ENCODE measurements at regions not wholly inside any gene's neighbourhood (a gene's known extent, or its start where the extent isn't known, plus 50 kb on each side); places are given as distances from the start of the nearest gene placed in this dataset.

DNA sequence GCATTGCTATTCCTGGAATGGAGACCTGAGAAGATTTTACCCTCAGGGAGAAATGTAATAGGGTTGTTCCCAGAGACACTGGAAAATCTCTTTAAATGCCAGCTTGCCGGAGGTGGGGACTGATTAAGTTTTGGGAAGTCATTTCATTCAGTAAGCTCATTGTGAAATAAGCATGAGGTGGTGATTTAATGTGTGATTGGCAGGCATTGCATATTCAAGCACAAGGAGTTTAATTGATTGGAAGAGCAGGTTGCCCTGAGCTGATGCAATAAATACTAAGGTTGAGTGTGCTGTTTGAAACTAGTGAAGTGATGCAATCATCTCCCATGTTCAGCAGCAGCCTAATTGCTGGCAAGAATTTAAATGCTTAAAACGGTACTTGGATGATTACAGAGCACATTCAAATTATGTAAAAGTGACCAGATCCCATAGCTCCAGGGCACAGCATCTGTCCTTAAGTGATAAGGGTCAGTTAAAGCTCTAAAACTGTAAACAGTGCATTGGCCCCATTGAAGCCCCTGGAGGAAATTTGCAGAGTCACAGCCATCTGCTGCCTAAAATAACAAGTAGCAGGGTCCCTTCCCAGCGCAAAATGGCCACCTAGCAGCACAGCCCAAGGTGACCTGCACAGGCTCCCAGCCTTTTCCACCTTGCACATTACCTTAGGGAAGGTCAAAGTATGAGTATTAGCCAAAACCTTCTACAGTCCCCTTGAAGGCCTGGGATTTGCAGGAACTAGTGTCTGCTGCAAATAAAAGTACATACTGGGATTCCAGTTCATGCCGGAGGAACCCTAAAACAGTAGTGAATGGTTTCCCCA lies 92.1 kb downstream of the CCDC71L start (continued):
- TF ChIP-seq ZFP37 (tag by site-specific recombination; IDR thresholded peaks at IDR 0.05) (no peak), ZNF2 (tag by site-specific recombination; IDR thresholded peaks at IDR 0.05) (no peak), ZNF600 (tag by site-specific recombination; IDR thresholded peaks at IDR 0.05) (no peak), ZFP41 (tag by site-specific recombination; IDR thresholded peaks at IDR 0.05; ENCODE audit: borderline replicate concordance) (no peak), ZNF16 (tag by site-specific recombination; IDR thresholded peaks at IDR 0.05; ENCODE audit: low read depth) (no peak), SALL2 (tag by site-specific recombination; IDR thresholded peaks at IDR 0.05; ENCODE audit: borderline replicate concordance) (no peak), ZBTB21 (tag by site-specific recombination; IDR thresholded peaks at IDR 0.05) (peak; percentile 70), ZNF239 (tag by site-specific recombination; IDR thresholded peaks at IDR 0.05) (no peak), ZNF514 (tag by site-specific recombination; IDR thresholded peaks at IDR 0.05) (no peak), ZNF214 (tag by site-specific recombination; IDR thresholded peaks at IDR 0.05; ENCODE audit: borderline replicate concordance) (no peak), SP3 (tag by site-specific recombination; IDR thresholded peaks at IDR 0.05) (0 out of 2 replicates have a peak, but pooled peaks have one; percentile 30), ZIC2 (tag by site-specific recombination; IDR thresholded peaks at IDR 0.05) (no peak), ZNF146 (tag by site-specific recombination; IDR thresholded peaks at IDR 0.05) (no peak), PRDM1 (tag by site-specific recombination; IDR thresholded peaks at IDR 0.05) (no peak), ZNF76 (tag by site-specific recombination; IDR thresholded peaks at IDR 0.05; ENCODE audit: borderline replicate concordance, low read depth) (peak; percentile 55; the same call in 1 of the 2 replicates), ZNF350 (tag by site-specific recombination; IDR thresholded peaks at IDR 0.05) (no peak), ZNF335 (tag by site-specific recombination; conservative IDR thresholded peaks at IDR 0.05) (peak; percentile 72), ZBTB48 (tag by site-specific recombination; IDR thresholded peaks at IDR 0.05) (peak; percentile 59; the same call in 1 of the 2 replicates)
- TF ChIP-seq, protein P1, sequence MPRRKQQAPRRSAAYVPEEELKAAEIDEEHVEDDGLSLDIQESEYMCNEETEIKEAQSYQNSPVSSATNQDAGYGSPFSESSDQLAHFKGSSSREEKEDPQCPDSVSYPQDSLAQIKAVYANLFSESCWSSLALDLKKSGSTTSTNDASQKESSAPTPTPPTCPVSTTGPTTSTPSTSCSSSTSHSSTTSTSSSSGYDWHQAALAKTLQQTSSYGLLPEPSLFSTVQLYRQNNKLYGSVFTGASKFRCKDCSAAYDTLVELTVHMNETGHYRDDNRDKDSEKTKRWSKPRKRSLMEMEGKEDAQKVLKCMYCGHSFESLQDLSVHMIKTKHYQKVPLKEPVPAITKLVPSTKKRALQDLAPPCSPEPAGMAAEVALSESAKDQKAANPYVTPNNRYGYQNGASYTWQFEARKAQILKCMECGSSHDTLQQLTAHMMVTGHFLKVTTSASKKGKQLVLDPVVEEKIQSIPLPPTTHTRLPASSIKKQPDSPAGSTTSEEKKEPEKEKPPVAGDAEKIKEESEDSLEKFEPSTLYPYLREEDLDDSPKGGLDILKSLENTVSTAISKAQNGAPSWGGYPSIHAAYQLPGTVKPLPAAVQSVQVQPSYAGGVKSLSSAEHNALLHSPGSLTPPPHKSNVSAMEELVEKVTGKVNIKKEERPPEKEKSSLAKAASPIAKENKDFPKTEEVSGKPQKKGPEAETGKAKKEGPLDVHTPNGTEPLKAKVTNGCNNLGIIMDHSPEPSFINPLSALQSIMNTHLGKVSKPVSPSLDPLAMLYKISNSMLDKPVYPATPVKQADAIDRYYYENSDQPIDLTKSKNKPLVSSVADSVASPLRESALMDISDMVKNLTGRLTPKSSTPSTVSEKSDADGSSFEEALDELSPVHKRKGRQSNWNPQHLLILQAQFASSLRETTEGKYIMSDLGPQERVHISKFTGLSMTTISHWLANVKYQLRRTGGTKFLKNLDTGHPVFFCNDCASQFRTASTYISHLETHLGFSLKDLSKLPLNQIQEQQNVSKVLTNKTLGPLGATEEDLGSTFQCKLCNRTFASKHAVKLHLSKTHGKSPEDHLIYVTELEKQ (tag by site-specific recombination; IDR thresholded peaks at IDR 0.05; ENCODE audit: borderline replicate concordance) = 0 out of 2 replicates have a peak, but pooled peaks have one; percentile 16
- TF ChIP-seq, protein P2, sequence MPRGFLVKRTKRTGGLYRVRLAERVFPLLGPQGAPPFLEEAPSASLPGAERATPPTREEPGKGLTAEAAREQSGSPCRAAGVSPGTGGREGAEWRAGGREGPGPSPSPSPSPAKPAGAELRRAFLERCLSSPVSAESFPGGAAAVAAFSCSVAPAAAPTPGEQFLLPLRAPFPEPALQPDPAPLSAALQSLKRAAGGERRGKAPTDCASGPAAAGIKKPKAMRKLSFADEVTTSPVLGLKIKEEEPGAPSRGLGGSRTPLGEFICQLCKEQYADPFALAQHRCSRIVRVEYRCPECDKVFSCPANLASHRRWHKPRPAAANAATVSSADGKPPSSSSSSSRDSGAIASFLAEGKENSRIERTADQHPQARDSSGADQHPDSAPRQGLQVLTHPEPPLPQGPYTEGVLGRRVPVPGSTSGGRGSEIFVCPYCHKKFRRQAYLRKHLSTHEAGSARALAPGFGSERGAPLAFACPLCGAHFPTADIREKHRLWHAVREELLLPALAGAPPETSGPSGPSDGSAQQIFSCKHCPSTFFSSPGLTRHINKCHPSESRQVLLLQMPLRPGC (tag by site-specific recombination; IDR thresholded peaks at IDR 0.05) = no peak
- TF ChIP-seq, protein P3, sequence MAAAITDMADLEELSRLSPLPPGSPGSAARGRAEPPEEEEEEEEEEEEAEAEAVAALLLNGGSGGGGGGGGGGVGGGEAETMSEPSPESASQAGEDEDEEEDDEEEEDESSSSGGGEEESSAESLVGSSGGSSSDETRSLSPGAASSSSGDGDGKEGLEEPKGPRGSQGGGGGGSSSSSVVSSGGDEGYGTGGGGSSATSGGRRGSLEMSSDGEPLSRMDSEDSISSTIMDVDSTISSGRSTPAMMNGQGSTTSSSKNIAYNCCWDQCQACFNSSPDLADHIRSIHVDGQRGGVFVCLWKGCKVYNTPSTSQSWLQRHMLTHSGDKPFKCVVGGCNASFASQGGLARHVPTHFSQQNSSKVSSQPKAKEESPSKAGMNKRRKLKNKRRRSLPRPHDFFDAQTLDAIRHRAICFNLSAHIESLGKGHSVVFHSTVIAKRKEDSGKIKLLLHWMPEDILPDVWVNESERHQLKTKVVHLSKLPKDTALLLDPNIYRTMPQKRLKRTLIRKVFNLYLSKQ (tag by site-specific recombination; IDR thresholded peaks at IDR 0.05; ENCODE audit: borderline replicate concordance) = no peak
- TF ChIP-seq, protein P4, sequence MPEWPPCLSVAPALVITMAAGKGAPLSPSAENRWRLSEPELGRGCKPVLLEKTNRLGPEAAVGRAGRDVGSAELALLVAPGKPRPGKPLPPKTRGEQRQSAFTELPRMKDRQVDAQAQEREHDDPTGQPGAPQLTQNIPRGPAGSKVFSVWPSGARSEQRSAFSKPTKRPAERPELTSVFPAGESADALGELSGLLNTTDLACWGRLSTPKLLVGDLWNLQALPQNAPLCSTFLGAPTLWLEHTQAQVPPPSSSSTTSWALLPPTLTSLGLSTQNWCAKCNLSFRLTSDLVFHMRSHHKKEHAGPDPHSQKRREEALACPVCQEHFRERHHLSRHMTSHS (tag by site-specific recombination; IDR thresholded peaks at IDR 0.05) = peak; percentile 21; the same call in 1 of the 2 replicates
- TF ChIP-seq, protein P5, sequence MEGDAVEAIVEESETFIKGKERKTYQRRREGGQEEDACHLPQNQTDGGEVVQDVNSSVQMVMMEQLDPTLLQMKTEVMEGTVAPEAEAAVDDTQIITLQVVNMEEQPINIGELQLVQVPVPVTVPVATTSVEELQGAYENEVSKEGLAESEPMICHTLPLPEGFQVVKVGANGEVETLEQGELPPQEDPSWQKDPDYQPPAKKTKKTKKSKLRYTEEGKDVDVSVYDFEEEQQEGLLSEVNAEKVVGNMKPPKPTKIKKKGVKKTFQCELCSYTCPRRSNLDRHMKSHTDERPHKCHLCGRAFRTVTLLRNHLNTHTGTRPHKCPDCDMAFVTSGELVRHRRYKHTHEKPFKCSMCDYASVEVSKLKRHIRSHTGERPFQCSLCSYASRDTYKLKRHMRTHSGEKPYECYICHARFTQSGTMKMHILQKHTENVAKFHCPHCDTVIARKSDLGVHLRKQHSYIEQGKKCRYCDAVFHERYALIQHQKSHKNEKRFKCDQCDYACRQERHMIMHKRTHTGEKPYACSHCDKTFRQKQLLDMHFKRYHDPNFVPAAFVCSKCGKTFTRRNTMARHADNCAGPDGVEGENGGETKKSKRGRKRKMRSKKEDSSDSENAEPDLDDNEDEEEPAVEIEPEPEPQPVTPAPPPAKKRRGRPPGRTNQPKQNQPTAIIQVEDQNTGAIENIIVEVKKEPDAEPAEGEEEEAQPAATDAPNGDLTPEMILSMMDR (tag by site-specific recombination; IDR thresholded peaks at IDR 0.05) = 0 out of 2 replicates have a peak, but pooled peaks have one; percentile 7
- TF ChIP-seq, protein P6, sequence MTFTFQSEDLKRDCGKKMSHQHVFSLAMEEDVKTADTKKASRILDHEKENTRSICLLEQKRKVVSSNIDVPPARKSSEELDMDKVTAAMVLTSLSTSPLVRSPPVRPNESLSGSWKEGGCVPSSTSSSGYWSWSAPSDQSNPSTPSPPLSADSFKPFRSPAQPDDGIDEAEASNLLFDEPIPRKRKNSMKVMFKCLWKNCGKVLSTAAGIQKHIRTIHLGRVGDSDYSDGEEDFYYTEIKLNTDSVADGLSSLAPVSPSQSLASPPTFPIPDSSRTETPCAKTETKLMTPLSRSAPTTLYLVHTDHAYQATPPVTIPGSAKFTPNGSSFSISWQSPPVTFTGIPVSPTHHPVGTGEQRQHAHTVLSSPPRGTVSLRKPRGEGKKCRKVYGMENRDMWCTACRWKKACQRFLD (tag by site-specific recombination; IDR thresholded peaks at IDR 0.05) = no peak
- TF ChIP-seq, protein P7, sequence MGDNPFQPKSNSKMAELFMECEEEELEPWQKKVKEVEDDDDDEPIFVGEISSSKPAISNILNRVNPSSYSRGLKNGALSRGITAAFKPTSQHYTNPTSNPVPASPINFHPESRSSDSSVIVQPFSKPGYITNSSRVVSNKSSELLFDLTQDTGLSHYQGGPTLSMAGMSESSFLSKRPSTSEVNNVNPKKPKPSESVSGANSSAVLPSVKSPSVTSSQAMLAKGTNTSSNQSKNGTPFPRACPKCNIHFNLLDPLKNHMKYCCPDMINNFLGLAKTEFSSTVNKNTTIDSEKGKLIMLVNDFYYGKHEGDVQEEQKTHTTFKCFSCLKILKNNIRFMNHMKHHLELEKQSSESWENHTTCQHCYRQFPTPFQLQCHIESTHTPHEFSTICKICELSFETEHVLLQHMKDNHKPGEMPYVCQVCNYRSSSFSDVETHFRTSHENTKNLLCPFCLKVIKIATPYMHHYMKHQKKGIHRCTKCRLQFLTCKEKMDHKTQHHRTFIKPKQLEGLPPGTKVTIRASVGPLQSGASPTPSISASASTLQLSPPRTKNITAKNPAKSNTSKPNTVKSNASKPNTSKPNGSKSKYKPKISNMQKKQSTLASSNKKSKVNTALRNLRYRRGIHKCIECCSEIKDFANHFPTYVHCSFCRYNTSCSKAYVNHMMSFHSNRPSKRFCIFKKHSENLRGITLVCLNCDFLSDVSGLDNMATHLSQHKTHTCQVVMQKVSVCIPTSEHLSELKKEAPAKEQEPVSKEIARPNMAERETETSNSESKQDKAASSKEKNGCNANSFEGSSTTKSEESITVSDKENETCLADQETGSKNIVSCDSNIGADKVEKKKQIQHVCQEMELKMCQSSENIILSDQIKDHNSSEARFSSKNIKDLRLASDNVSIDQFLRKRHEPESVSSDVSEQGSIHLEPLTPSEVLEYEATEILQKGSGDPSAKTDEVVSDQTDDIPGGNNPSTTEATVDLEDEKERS (tag by site-specific recombination; IDR thresholded peaks at IDR 0.05) = no peak
